H9 (cell line): ENCODE measurements at regions not wholly inside any gene's neighbourhood (a gene's known extent, or its start where the extent isn't known, plus 50 kb on each side); places are given as distances from the start of the nearest gene placed in this dataset.

Source experiments
- DNase-seq: peaks from one replicate; pipeline ENCODE4 v3.0.0-alpha.2; 2017
- H2AFZ ChIP-seq: one replicate; pipeline ENCODE4 v1.6.1; 2013; ENCODE audit warnings: mild to moderate bottlenecking, low read length, control low read depth, moderate library complexity
- H2AK5ac ChIP-seq: 2 replicates; pipeline ENCODE4 v1.6.1; 2013; ENCODE audit warnings: low read length, control low read depth, mixed read lengths; ENCODE audit not compliant: insufficient read length
- H2BK120ac ChIP-seq: one replicate; pipeline ENCODE4 v1.6.1; 2013; ENCODE audit warnings: low read depth, mild to moderate bottlenecking, low read length, control low read depth, inconsistent platforms; ENCODE audit not compliant: poor library complexity, severe bottlenecking
- H2BK12ac ChIP-seq: 2 replicates; pipeline ENCODE4 v1.6.1; 2013; ENCODE audit warnings: low read length, control low read depth, mixed read lengths, low read depth; ENCODE audit not compliant: insufficient read length
- H2BK15ac ChIP-seq: 2 replicates; pipeline ENCODE4 v1.6.1; 2013; ENCODE audit warnings: low read depth, low read length, control low read depth
- H2BK20ac ChIP-seq: one replicate; pipeline ENCODE4 v1.6.1; 2013; ENCODE audit warnings: low read depth, mild to moderate bottlenecking, low read length, control low read depth, inconsistent platforms; ENCODE audit not compliant: poor library complexity, severe bottlenecking
- H2BK5ac ChIP-seq: 2 replicates; pipeline ENCODE4 v1.6.1; 2013; ENCODE audit warnings: low read length, control low read depth, mixed read lengths; ENCODE audit not compliant: insufficient read length
- H3K14ac ChIP-seq: 2 replicates; pipeline ENCODE4 v1.6.1; 2013; ENCODE audit warnings: low read length, control low read depth; ENCODE audit not compliant: insufficient read depth
- H3K18ac ChIP-seq: 2 replicates; pipeline ENCODE4 v1.6.1; 2013; ENCODE audit warnings: low read depth, mild to moderate bottlenecking, mixed read lengths, low read length, control low read depth; ENCODE audit not compliant: insufficient read length
- H3K23ac ChIP-seq: 2 replicates; pipeline ENCODE4 v1.6.1; 2013; ENCODE audit warnings: low read length, control low read depth, mixed read lengths, low read depth; ENCODE audit not compliant: insufficient read length
- H3K23me2 ChIP-seq: 2 replicates; pipeline ENCODE4 v1.6.1; 2013; ENCODE audit warnings: low read depth, mild to moderate bottlenecking, mixed read lengths, low read length, control low read depth; ENCODE audit not compliant: insufficient read length, poor library complexity, severe bottlenecking
- H3K27ac ChIP-seq: 2 replicates; pipeline ENCODE4 v1.5.1; 2013; ENCODE audit warnings: low read length, control low read depth, mixed read lengths, low read depth; ENCODE audit not compliant: insufficient read length
- H3K27me3 ChIP-seq: 2 replicates; pipeline ENCODE4 v1.6.1; 2013; ENCODE audit warnings: low read length, control low read depth, inconsistent platforms; ENCODE audit not compliant: insufficient read depth
- H3K4ac ChIP-seq: 2 replicates; pipeline ENCODE4 v1.6.1; 2013; ENCODE audit warnings: low read depth, mild to moderate bottlenecking, control low read depth, inconsistent platforms, low read length, moderate library complexity
- H3K4me1 ChIP-seq: 2 replicates; pipeline ENCODE4 v1.6.1; 2013; ENCODE audit warnings: low read length, control low read depth, inconsistent platforms; ENCODE audit not compliant: insufficient read depth
- H3K4me2 ChIP-seq: 2 replicates; pipeline ENCODE4 v1.6.1; 2013; ENCODE audit warnings: low read length, control low read depth, mixed read lengths; ENCODE audit not compliant: insufficient read length, insufficient read depth
- H3K56ac ChIP-seq: 2 replicates; pipeline ENCODE4 v1.6.1; 2013; ENCODE audit warnings: low read depth, mild to moderate bottlenecking, mixed read lengths, low read length, control low read depth; ENCODE audit not compliant: insufficient read length
- H3K79me1 ChIP-seq: 2 replicates; pipeline ENCODE4 v1.6.1; 2013; ENCODE audit warnings: low read depth, mild to moderate bottlenecking, moderate library complexity, low read length, control low read depth, inconsistent platforms; ENCODE audit not compliant: insufficient read depth, poor library complexity, severe bottlenecking
- H3K79me2 ChIP-seq: 2 replicates; pipeline ENCODE4 v1.6.1; 2013; ENCODE audit warnings: low read length, control low read depth, inconsistent platforms; ENCODE audit not compliant: insufficient read depth
- H3K9ac ChIP-seq: 2 replicates; pipeline ENCODE4 v1.6.1; 2013; ENCODE audit warnings: low read length, control low read depth, mixed read lengths; ENCODE audit not compliant: insufficient read length; ENCODE audit errors: extremely low read depth
- H3K9me3 ChIP-seq: one replicate; pipeline ENCODE4 v1.6.1; 2013; ENCODE audit warnings: low read depth, low read length, inconsistent platforms; ENCODE audit not compliant: control insufficient read depth
- H3T11ph ChIP-seq: one replicate; pipeline ENCODE4 v1.6.1; 2013; ENCODE audit warnings: mild to moderate bottlenecking, low read length, control low read depth, inconsistent platforms
- H4K20me1 ChIP-seq: one replicate; pipeline ENCODE4 v1.6.1; 2013; ENCODE audit not compliant: control insufficient read depth, insufficient read length, insufficient read depth
- H4K5ac ChIP-seq: 2 replicates; pipeline ENCODE4 v1.6.1; 2013; ENCODE audit warnings: low read depth, mild to moderate bottlenecking, mixed read lengths, low read length, control low read depth; ENCODE audit not compliant: insufficient read length
- H4K8ac ChIP-seq: replicated peaks from 2 replicates; pipeline ENCODE4 v1.6.1; 2013; ENCODE audit warnings: low read length, control low read depth, mixed read lengths, low read depth; ENCODE audit not compliant: insufficient read length
- H4K91ac ChIP-seq: 2 replicates; pipeline ENCODE4 v1.6.1; 2013; ENCODE audit warnings: low read depth, mild to moderate bottlenecking, moderate library complexity, mixed read lengths, low read length, control low read depth; ENCODE audit not compliant: insufficient read length
- H3K27ac Mint-ChIP-seq, 3 experiments: 2 replicates in 2 of 3; 3 replicates in 1 of 3; pipeline ENCODE4 v1.8.0; 2020 to 2021; ENCODE audit warnings: mixed read lengths in 3 of 3, mild to moderate bottlenecking in 1 of 3, moderate library complexity in 1 of 3
- H3K27me3 Mint-ChIP-seq: 2 replicates; pipeline ENCODE4 v1.8.0; 2021; ENCODE audit warnings: low read depth, mild to moderate bottlenecking, moderate library complexity, mixed read lengths
- H3K36me3 Mint-ChIP-seq, 3 experiments: 2 replicates in 2 of 3; 3 replicates in 1 of 3; pipeline ENCODE4 v1.8.0; 2020 to 2021; ENCODE audit warnings: low read depth in 3 of 3, mixed read lengths in 3 of 3; ENCODE audit not compliant: insufficient read depth in 1 of 3
- H3K4me1 Mint-ChIP-seq, 2 experiments: 2 replicates each; pipeline ENCODE4 v1.8.0; 2020; ENCODE audit warnings: mixed read lengths in 2 of 2
- H3K4me3 Mint-ChIP-seq, 2 experiments: 2 replicates in 1 of 2; 3 replicates in 1 of 2; pipeline ENCODE4 v1.8.0; 2020 to 2021; ENCODE audit warnings: mild to moderate bottlenecking in 2 of 2, mixed read lengths in 2 of 2, moderate library complexity in 1 of 2
- H3K9me3 Mint-ChIP-seq, 2 experiments: 2 replicates in 1 of 2; 3 replicates in 1 of 2; pipeline ENCODE4 v1.8.0; 2020; ENCODE audit warnings: mild to moderate bottlenecking in 2 of 2, mixed read lengths in 2 of 2, moderate library complexity in 1 of 2
- CTCF ChIP-seq: fragments of 200-600 bp; sonication (generic); conservative IDR thresholded peaks from 3 replicates; pipeline ENCODE4 v1.8.0; 2021; ENCODE audit warnings: antibody characterized with exemption, mild to moderate bottlenecking
- WGBS: extraction: QIAGEN DNeasy Blood & Tissue Kit; methylation state at CpG from one replicate; pipeline ENCODE4 v1.1.7; 2013; ENCODE audit warnings: missing lambda C conversion rate, low lambda C conversion rate, mixed read lengths; ENCODE audit not compliant: insufficient read length; ENCODE audit errors: extremely low coverage; 5-methylcytosine and 5-hydroxymethylcytosine counted together

- Mint-ChIP-seq H3K27ac (no peak overlapping the region), H3K4me1 (peaks cover 4 to 8% of the 10 kb centered on the region in 2 experiments; a peak in 3 of 4 replicates), H3K27me3 (0 out of 2 replicates have a peak, but pooled peaks cover 1% of the 10 kb centered on the region), H3K4me3 (no peak overlapping the region), H3K36me3 (no peaks in the 10 kb centered on the region), H3K9me3 (no peaks in the 10 kb centered on the region; a peak in 1 of 5 replicates)
- Histone ChIP-seq H3K9me3 (no peaks in the 10 kb centered on the region), H3K9ac (no peak overlapping the region), H3K14ac (no peak overlapping the region), H3K79me1 (no peaks in the 10 kb centered on the region), H2BK120ac (no peak overlapping the region), H4K8ac (no peak overlapping the region), H2BK20ac (no peak overlapping the region), H3K4ac (no peak overlapping the region), H3K23ac (no peak overlapping the region), H4K91ac (no peak overlapping the region), H3K79me2 (no peaks in the 10 kb centered on the region), H3K4me2 (no peak overlapping the region), H3K23me2 (no peaks in the 10 kb centered on the region), H3K27me3 (no peaks in the 10 kb centered on the region), H3K27ac (no peak overlapping the region), H4K5ac (no peak overlapping the region), H2AK5ac (no peak overlapping the region), H3K56ac (no peak overlapping the region), H2BK5ac (no peak overlapping the region), H3T11ph (no peak overlapping the region), H2AFZ (no peak overlapping the region), H4K20me1 (no peaks in the 10 kb centered on the region), H2BK12ac (no peak overlapping the region), H2BK15ac (no peak overlapping the region), H3K4me1 (no peaks in the 10 kb centered on the region), H3K18ac (no peak overlapping the region)
- WGBS: no CpG with 5 or more reads among the region's 4 CpGs
- no peak for DNase-seq
- TF ChIP-seq CTCF: no peak
These were observed 200.5 kb upstream of the SLC27A6 start for GRCh38 chr5:128764601-128765310.
